Fibroblast of skin of back (primary cell): ENCODE measurements at regions not wholly inside any gene's neighbourhood (a gene's known extent, or its start where the extent isn't known, plus 50 kb on each side); places are given as distances from the start of the nearest gene placed in this dataset.
"Not testable (repeated sequence)": the region's sequence is repeated elsewhere in the genome, so short reads cannot be mapped to it uniquely, and the experiment has no call there.

Experiments
- DNase-seq: peaks from one replicate; pipeline ENCODE4 v3.0.0-alpha.2; 2013

DNA sequence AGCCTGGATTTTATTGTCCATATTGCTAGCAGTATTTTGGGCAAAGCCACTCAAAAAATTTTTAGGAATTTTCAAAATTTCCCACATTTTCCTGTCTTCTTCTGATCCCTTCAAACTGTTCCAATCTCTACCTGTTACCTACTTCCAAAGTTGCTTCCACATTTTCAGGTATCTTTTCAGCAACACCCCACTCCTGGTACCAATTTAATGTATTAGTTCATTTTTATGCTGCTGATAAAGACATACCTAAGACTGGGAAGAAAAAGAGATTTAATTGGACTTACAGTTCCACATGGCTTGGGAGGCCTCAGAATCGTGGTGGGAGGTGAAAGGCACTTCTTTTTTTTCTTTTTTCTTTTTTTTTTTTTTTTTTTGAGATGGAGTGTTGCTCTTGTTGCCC, 73.6 kb upstream of the COL1A2 start:
- DNase-seq = not testable (repeated sequence)

DNA sequence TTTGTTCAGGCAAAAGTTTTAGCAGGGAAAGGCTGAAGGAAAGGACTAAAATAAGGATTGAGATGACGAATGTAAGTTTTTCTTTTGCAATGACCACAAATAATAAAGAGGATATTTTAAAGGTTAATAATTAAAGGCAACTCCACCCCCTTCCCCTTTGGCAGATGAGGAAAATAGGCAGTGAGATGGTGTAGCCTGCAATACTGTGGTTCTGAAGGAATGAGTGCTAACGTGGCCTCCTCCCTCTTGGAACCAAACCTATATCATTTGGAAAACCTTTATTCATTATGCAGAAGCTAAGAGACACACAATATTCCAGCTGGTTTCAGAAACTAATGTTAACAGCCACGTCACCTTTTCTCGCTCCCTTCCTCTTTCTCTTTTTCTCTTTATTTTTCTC, 70.9 kb upstream of the COL1A2 start:
- DNase-seq = no peak

DNA sequence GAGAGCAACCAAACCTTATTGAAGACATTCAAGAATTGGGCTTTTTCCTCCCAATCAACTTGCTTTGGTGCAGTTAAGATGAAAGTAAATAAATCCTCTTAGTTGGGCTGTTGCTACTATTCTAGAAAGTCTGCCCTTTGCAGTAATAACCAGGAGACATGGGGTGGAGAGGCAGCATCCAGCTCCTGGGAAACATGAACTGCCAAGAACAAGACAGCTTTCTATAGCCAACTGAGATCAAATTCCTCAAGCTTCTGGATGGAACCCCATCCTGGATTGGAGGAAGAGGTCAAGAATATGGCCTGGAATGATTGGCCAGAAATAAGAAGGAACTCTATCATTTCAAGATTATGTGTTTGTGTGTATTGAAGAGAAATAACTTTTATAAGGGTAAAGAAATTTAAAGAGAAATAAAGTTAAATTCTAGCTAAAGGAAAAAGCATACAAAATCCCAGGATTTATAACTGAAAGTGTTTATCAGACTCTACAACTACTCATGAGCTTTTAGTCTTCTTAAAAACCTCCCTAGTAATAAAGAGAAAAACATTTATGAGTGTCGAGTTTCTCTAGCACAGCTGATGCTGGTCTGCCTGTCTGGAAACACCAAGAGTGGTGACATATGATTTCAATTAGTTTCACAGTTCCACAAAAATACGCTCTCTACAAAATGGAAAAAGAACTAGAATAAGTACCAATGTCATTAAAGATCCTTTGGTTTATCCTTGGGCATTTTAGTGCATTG, 70.1 kb upstream of the COL1A2 start:
- peak; percentile 56 for DNase-seq

DNA sequence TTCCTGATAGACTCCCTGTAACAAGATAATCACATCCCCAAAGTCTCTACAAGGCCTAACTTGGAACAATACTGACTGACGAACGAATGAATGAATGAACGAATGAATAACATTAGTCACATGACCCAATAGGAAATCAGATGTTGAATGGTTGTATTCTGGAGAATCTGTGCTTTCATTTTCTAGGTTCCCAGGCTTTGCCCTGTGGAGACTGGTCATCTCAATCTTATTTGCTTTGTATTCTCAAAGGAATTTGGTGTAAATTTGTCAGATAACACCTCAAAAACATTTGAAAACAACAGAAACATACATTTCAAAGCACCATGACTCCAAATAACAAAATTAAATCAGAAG, 69.6 kb upstream of the COL1A2 start:
- DNase-seq = no peak

DNA sequence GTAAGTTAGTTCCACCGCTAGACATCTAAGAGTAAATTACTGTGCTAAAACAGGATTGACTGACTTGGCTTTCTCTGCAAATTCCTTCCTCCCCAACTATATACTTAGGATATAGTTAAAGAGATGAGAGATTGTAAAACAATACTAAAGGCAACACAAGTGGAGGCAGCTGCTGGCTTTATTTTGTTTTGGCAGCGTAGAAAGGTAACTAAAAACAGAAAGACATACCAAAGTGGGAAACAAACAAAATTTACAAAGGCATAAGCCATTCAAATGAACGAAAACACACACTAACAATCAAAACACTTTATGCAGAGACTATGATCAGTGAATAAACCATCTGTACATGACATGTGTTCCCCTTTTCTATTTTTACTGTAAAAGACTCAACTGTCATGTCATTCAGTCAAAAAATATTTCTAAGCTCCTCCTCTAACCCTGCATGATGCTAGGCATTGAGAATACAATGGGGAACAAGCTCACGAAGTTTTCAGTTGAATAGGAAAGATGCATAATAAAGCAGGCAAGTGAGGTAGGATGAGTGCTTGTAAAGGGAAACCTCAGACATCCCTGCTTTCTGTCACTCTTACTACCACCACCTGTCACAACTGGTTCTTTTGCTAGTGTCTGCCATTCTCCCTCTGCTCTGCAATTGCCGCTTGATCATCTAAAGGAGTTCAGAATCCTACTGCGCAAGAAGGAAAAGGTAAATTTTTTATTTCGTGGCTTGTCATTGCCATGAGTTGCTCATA, 64.2 kb upstream of the COL1A2 start:
- no peak for DNase-seq

DNA sequence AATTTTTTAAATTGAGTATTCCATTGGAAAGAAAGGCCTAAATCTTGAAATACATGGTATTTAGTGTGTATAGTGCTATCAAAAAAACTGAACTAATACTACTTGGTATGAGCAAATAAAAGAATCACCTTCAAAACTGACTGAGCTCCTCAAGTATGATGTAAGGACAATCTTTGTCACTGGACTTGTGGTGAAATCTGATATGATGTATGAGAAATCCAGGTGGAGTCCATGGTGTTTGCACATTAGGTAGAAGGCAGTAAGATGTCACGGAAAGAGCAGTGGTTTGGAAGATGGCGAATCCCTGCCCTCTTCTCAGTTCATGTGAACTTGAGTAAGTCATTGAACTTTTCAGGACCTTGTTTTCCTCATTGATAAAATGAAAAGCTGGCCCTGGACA, 62.1 kb upstream of the COL1A2 start:
- DNase-seq = no peak

DNA sequence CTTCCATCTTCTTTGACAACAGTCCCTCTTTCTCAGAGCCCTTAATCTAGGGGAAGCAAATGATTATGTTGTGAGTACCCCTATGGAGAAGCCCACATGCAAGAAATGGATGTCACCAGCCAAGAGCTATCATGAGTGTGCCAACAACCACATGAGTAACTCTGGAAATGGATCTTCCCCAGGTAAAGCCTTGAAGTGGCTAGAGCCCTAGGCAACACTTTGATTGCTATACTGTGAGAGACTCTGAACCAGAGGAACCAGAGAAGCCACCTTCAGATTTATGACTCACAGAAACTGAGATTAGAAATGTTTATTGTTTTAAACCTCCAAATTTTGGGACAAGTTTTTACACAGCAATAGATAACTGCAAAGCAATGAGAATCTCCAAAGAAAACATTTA, 60.9 kb upstream of the COL1A2 start:
- DNase-seq = peak; percentile 24

DNA sequence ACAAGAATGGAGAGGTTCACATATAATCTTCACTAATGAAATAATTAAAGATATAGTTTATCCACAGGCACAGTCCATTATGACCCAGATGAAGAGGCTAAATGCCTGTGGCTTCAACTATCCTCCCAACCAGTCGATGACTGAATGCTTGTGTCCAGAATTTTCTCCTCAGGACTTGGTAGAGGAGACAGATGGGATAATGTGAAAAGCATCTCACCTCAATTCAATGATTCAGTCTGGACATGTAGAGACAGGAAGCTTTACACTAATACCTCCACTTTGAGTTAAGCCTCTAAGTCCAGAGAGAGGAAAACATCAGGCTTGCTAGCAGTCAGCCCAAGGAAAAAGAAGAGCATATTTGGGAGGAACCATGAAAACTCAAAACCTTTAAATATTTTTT, 59.1 kb upstream of the COL1A2 start:
- DNase-seq = no peak

DNA sequence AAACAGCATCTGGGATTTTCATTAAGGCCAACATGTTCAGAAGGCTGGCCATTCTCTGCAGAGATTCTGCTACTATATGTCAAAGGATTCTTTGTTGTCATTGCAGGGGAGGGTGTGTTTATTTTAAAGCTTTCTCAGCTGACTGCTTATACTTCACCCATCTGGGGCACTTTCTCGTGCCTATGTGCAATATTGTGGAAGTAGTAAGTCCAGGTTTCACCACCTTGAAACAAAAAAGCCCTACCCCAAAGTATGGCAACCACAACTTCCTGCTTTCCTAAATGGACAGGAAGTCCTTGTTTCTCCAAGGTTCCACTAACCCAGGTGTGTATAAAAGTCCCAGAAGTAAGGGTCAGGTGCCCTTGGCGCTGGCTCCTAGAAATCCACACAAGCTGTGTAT, 58.7 kb upstream of the COL1A2 start:
- no peak for DNase-seq

DNA sequence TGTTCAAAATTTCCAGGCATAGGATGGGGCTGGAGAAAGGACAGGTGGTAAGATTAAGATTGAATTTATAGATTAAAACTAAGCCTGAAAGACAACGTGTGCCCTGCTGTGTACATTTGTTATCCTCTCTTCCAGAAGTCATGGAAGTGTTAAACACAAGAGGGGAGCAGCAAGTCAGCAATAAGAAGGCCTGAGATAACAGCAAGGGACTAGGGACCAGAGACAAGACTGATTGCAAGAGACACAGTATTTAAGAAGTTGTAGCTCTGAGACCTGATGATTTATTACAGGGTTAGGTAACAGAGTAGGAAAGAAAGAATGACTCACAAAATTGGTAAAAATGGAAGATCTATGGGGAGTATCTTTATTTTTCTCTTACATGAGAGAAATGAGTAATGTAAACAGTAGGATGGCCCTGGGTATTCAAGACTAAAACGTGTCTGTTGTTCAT, 55.7 kb upstream of the COL1A2 start:
- DNase-seq = peak; percentile 53

DNA sequence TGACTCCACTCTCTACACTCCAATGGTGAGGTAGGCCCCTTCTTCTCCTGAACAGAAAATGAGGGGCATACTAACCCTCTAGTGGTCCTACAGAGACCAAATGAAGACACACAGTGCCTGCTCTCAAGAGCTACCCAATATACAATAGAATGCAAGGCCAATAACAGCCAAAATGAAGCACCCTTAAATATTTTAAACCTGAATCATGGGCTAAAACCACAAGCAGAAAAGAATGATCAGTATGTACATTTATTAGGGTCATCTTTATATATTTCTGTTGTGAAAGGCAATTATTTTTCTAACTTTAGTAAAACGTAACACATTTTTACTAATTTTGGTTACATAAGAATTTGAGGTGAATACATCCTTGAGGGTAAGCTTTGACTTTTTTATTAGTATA, 49.9 kb upstream of the COL1A2 start:
- peak; percentile 87 for DNase-seq
